HG03558 (cell line): ENCODE measurements at regions not wholly inside any gene's neighbourhood (a gene's known extent, or its start where the extent isn't known, plus 50 kb on each side); places are given as distances from the start of the nearest gene placed in this dataset.

Source experiments
- ATAC-seq: cut with Tn5 transposase; IDR thresholded peaks from one replicate; pipeline ENCODE4 v1.9.1; 2021; ENCODE audit warnings: moderate number of reproducible peaks; ENCODE audit not compliant: unreplicated experiment; ENCODE audit errors: extremely low read depth

- ATAC-seq = no peak
Observed at GRCh38 chr5:120080781-120081180, 383.3 kb upstream of the PRR16 start.

- ATAC-seq = no peak
Observed at GRCh38 chr5:120082316-120083068, 381.6 kb upstream of the PRR16 start.

GRCh38 chr5:120083851-120084542, 380.1 kb upstream of the PRR16 start:
- ATAC-seq = no peak

- ATAC-seq = no peak
Observed at GRCh38 chr5:120084543-120084870, 379.6 kb upstream of the PRR16 start.

- ATAC-seq = no peak
Observed at GRCh38 chr5:120086081-120086480, 378.0 kb upstream of the PRR16 start.

- no peak for ATAC-seq
Observed at GRCh38 chr5:120088412-120088811, 375.7 kb upstream of the PRR16 start.

GRCh38 chr5:120088836-120089235, 375.3 kb upstream of the PRR16 start:
- no peak for ATAC-seq

- no peak for ATAC-seq
Observed at GRCh38 chr5:120091376-120091948, 372.6 kb upstream of the PRR16 start.

- ATAC-seq = no peak
Observed at GRCh38 chr5:120092649-120093048, 371.5 kb upstream of the PRR16 start.

GRCh38 chr5:120093178-120093577, 370.9 kb upstream of the PRR16 start:
- ATAC-seq = no peak

- no peak for ATAC-seq
Observed at GRCh38 chr5:120096413-120096812, 367.7 kb upstream of the PRR16 start.

GRCh38 chr5:120098426-120098825, 365.7 kb upstream of the PRR16 start:
- no peak for ATAC-seq

GRCh38 chr5:120098902-120099535, 365.1 kb upstream of the PRR16 start:
- no peak for ATAC-seq

GRCh38 chr5:120101771-120102170, 362.3 kb upstream of the PRR16 start:
- no peak for ATAC-seq

GRCh38 chr5:120103495-120103894, 360.6 kb upstream of the PRR16 start:
- no peak for ATAC-seq

- no peak for ATAC-seq
Observed at GRCh38 chr5:120106912-120107525, 357.1 kb upstream of the PRR16 start.

GRCh38 chr5:120108586-120109248, 355.4 kb upstream of the PRR16 start:
- no peak for ATAC-seq

- ATAC-seq = no peak
Observed at GRCh38 chr5:120122703-120123102, 341.4 kb upstream of the PRR16 start.

GRCh38 chr5:120124031-120124430, 340.1 kb upstream of the PRR16 start:
- ATAC-seq = no peak

GRCh38 chr5:120124961-120125360, 339.1 kb upstream of the PRR16 start:
- ATAC-seq = no peak
